OCI-LY1 (cell line): ENCODE measurements at regions not wholly inside any gene's neighbourhood (a gene's known extent, or its start where the extent isn't known, plus 50 kb on each side); places are given as distances from the start of the nearest gene placed in this dataset.

ENCODE experiments used
- EZH2 ChIP-seq: fragments of 200-600 bp; sonication (generic), shearing (Covaris generic); IDR thresholded peaks from 2 replicates; pipeline ENCODE4 v1.8.0; 2017; ENCODE audit warnings: borderline replicate concordance, mixed run types, mild to moderate bottlenecking, antibody characterized with exemption, low read length, moderate library complexity, mixed read lengths
- TF ChIP-seq, protein P1 (sequence below): fragments of 200-600 bp; sonication (generic), shearing (Covaris generic); IDR thresholded peaks from 2 replicates; pipeline ENCODE4 v1.5.1; 2017; ENCODE audit warnings: mild to moderate bottlenecking, antibody characterized with exemption, low read length, moderate library complexity, mixed read lengths

DNA sequence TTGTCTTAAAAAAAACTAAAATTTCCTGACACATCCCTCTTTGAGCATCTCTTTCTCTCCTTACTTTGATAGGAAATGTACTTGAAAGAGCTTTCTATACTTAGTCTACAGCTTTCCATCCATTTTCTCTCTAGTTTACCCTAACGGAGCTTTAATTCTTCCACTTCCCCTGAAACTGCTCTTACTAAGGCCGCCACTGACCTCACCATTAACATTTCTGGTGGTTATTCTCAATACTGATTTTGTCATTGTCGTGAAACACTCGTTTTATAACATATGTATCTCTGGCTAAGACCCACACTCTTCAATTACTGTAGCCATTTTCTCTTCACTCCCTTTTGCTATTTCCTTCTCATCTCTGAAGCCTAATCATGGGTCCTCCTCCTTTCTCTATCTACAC is 262.0 kb upstream of the FERD3L start:
- TF ChIP-seq, protein P1, sequence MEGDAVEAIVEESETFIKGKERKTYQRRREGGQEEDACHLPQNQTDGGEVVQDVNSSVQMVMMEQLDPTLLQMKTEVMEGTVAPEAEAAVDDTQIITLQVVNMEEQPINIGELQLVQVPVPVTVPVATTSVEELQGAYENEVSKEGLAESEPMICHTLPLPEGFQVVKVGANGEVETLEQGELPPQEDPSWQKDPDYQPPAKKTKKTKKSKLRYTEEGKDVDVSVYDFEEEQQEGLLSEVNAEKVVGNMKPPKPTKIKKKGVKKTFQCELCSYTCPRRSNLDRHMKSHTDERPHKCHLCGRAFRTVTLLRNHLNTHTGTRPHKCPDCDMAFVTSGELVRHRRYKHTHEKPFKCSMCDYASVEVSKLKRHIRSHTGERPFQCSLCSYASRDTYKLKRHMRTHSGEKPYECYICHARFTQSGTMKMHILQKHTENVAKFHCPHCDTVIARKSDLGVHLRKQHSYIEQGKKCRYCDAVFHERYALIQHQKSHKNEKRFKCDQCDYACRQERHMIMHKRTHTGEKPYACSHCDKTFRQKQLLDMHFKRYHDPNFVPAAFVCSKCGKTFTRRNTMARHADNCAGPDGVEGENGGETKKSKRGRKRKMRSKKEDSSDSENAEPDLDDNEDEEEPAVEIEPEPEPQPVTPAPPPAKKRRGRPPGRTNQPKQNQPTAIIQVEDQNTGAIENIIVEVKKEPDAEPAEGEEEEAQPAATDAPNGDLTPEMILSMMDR: no peak
- TF ChIP-seq EZH2: no peak
